ENCODE measurements at regions not wholly inside any gene's neighbourhood (a gene's known extent, or its start where the extent isn't known, plus 50 kb on each side); places are given as distances from the start of the nearest gene placed in this dataset.

DNA sequence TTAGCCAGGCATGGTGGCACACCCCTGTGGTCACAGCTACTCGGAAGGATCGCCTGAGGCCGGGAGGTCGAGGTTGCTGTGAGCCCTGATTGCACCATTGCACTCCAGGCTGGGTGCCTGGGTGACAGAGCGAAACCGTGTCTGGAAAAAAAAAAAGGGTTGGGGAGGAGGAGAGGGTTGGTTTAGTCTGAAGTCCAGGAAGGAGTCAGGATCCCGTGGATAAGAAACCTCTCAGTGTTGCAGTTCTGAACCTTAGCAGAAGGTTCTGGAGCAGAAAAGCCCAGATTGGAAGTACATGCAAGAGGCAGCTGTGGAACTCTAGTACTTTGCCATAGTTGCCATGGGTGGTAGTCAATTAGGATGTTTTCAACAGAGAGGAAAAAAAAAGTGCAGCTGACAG lies 125.2 kb upstream of the CPEB4 start (continued):
- no peak for TF ChIP-seq XRCC5 (IDR thresholded peaks at IDR 0.05; ENCODE audit: low read depth, low read length)
- no peak for TF ChIP-seq LCOR (CRISPR knock-in tag; IDR thresholded peaks at IDR 0.05)
- no peak for TF ChIP-seq LARP7 (IDR thresholded peaks at IDR 0.05)
- no peak for TF ChIP-seq HDAC2 (IDR thresholded peaks at IDR 0.05)
- no peak for TF ChIP-seq ZNF253 (CRISPR knock-in tag; conservative IDR thresholded peaks at IDR 0.05)
- TF ChIP-seq NFIC (IDR thresholded peaks at IDR 0.05), result no peak
- 0 out of 4 replicates have a peak, but pooled peaks have one; percentile 11 to 17 for TF ChIP-seq FOXK2 (conservative IDR thresholded peaks at IDR 0.05 in 1 of 2, IDR thresholded peaks at IDR 0.05 in 1 of 2; ENCODE audit: low read depth in 2 of 2)
- no peak for TF ChIP-seq ZNF212 (CRISPR knock-in tag; IDR thresholded peaks at IDR 0.05)
- TF ChIP-seq, protein P1, sequence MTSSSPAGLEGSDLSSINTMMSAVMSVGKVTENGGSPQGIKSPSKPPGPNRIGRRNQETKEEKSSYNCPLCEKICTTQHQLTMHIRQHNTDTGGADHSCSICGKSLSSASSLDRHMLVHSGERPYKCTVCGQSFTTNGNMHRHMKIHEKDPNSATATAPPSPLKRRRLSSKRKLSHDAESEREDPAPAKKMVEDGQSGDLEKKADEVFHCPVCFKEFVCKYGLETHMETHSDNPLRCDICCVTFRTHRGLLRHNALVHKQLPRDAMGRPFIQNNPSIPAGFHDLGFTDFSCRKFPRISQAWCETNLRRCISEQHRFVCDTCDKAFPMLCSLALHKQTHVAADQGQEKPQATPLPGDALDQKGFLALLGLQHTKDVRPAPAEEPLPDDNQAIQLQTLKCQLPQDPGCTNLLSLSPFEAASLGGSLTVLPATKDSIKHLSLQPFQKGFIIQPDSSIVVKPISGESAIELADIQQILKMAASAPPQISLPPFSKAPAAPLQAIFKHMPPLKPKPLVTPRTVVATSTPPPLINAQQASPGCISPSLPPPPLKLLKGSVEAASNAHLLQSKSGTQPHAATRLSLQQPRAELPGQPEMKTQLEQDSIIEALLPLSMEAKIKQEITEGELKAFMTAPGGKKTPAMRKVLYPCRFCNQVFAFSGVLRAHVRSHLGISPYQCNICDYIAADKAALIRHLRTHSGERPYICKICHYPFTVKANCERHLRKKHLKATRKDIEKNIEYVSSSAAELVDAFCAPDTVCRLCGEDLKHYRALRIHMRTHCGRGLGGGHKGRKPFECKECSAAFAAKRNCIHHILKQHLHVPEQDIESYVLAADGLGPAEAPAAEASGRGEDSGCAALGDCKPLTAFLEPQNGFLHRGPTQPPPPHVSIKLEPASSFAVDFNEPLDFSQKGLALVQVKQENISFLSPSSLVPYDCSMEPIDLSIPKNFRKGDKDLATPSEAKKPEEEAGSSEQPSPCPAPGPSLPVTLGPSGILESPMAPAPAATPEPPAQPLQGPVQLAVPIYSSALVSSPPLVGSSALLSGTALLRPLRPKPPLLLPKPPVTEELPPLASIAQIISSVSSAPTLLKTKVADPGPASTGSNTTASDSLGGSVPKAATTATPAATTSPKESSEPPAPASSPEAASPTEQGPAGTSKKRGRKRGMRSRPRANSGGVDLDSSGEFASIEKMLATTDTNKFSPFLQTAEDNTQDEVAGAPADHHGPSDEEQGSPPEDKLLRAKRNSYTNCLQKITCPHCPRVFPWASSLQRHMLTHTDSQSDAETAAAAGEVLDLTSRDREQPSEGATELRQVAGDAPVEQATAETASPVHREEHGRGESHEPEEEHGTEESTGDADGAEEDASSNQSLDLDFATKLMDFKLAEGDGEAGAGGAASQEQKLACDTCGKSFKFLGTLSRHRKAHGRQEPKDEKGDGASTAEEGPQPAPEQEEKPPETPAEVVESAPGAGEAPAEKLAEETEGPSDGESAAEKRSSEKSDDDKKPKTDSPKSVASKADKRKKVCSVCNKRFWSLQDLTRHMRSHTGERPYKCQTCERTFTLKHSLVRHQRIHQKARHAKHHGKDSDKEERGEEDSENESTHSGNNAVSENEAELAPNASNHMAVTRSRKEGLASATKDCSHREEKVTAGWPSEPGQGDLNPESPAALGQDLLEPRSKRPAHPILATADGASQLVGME (CRISPR knock-in tag; IDR thresholded peaks at IDR 0.05), result no peak
- TF ChIP-seq, protein P2, sequence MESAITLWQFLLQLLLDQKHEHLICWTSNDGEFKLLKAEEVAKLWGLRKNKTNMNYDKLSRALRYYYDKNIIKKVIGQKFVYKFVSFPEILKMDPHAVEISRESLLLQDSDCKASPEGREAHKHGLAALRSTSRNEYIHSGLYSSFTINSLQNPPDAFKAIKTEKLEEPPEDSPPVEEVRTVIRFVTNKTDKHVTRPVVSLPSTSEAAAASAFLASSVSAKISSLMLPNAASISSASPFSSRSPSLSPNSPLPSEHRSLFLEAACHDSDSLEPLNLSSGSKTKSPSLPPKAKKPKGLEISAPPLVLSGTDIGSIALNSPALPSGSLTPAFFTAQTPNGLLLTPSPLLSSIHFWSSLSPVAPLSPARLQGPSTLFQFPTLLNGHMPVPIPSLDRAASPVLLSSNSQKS (CRISPR knock-in tag; IDR thresholded peaks at IDR 0.05), result no peak
- TF ChIP-seq ELF2 (CRISPR knock-in tag; IDR thresholded peaks at IDR 0.05), result no peak
- no peak for TF ChIP-seq PRPF4 (IDR thresholded peaks at IDR 0.05; ENCODE audit: insufficient read depth, low read depth, low read length, poor library complexity, severe bottlenecking)
- peak; percentile 38; the same call in 1 of the 2 replicates for TF ChIP-seq FOSL1 (tag; conservative IDR thresholded peaks at IDR 0.05)
- TF ChIP-seq, protein P3, sequence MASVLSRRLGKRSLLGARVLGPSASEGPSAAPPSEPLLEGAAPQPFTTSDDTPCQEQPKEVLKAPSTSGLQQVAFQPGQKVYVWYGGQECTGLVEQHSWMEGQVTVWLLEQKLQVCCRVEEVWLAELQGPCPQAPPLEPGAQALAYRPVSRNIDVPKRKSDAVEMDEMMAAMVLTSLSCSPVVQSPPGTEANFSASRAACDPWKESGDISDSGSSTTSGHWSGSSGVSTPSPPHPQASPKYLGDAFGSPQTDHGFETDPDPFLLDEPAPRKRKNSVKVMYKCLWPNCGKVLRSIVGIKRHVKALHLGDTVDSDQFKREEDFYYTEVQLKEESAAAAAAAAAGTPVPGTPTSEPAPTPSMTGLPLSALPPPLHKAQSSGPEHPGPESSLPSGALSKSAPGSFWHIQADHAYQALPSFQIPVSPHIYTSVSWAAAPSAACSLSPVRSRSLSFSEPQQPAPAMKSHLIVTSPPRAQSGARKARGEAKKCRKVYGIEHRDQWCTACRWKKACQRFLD (CRISPR knock-in tag; IDR thresholded peaks at IDR 0.05), result peak; percentile 38; the same call in 1 of the 2 replicates
- TF ChIP-seq PTRF (tag; IDR thresholded peaks at IDR 0.05), result no peak
- TF ChIP-seq, protein P4, sequence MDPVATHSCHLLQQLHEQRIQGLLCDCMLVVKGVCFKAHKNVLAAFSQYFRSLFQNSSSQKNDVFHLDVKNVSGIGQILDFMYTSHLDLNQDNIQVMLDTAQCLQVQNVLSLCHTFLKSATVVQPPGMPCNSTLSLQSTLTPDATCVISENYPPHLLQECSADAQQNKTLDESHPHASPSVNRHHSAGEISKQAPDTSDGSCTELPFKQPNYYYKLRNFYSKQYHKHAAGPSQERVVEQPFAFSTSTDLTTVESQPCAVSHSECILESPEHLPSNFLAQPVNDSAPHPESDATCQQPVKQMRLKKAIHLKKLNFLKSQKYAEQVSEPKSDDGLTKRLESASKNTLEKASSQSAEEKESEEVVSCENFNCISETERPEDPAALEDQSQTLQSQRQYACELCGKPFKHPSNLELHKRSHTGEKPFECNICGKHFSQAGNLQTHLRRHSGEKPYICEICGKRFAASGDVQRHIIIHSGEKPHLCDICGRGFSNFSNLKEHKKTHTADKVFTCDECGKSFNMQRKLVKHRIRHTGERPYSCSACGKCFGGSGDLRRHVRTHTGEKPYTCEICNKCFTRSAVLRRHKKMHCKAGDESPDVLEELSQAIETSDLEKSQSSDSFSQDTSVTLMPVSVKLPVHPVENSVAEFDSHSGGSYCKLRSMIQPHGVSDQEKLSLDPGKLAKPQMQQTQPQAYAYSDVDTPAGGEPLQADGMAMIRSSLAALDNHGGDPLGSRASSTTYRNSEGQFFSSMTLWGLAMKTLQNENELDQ (CRISPR knock-in tag; IDR thresholded peaks at IDR 0.05; ENCODE audit: borderline replicate concordance), result no peak
- no peak for TF ChIP-seq SRSF9 (IDR thresholded peaks at IDR 0.05; ENCODE audit: borderline replicate concordance, low read depth, low read length)

All from K562 (cell line).